ENCODE measurements at regions not wholly inside any gene's neighbourhood (a gene's known extent, or its start where the extent isn't known, plus 50 kb on each side); places are given as distances from the start of the nearest gene placed in this dataset.

- no peak for DNase-seq (ENCODE audit: low spot score)
- no peak overlapping the region for H3K27ac ChIP-seq
- no peaks in the 10 kb centered on the region for H3K9me2 ChIP-seq (replicated peaks; ENCODE audit: insufficient read depth)
- no peak for TF ChIP-seq CTCF (IDR thresholded peaks at IDR 0.05; ENCODE audit: poor library complexity)
- TF ChIP-seq EZH2phosphoT487 (IDR thresholded peaks at IDR 0.05; ENCODE audit: low read depth, severe bottlenecking, unreplicated experiment), result no peak
- no peak for TF ChIP-seq EZH2 (IDR thresholded peaks at IDR 0.05; ENCODE audit: borderline replicate concordance)
- no peak overlapping the region for H2AFZ ChIP-seq
- no peak overlapping the region for H3K4me2 ChIP-seq
- H4K20me1 ChIP-seq (ENCODE audit: insufficient read depth, poor library complexity, severe bottlenecking), result no peaks in the 10 kb centered on the region
- H3K4me1 ChIP-seq (ENCODE audit: insufficient read depth), result no peaks in the 10 kb centered on the region
- H3K27me3 ChIP-seq, result no peaks in the 10 kb centered on the region
- 80% methylated on average over 4 of the region's 4 CpGs for WGBS (ENCODE audit: low lambda C conversion rate, missing lambda C conversion rate)
- H3K4me3 ChIP-seq, result no peak overlapping the region
- H3K79me2 ChIP-seq, result no peaks in the 10 kb centered on the region
- H3K9me3 ChIP-seq (ENCODE audit: low read depth), result no peaks in the 10 kb centered on the region
- H3K36me3 ChIP-seq (replicated peaks; ENCODE audit: insufficient read depth, low read depth), result no peaks in the 10 kb centered on the region
These were observed 182.9 kb upstream of the RIOK2 start for GRCh38 chr5:97365918-97366317.

- H3K79me2 ChIP-seq, result no peaks in the 10 kb centered on the region
- H3K9me3 ChIP-seq (ENCODE audit: low read depth), result no peaks in the 10 kb centered on the region
- no peak for DNase-seq (ENCODE audit: low spot score)
- no peak overlapping the region for H2AFZ ChIP-seq
- no peaks in the 10 kb centered on the region for H3K27me3 ChIP-seq
- H4K20me1 ChIP-seq (ENCODE audit: insufficient read depth, poor library complexity, severe bottlenecking), result no peaks in the 10 kb centered on the region
- H3K4me1 ChIP-seq (ENCODE audit: insufficient read depth), result no peaks in the 10 kb centered on the region
- no peak overlapping the region for H3K4me3 ChIP-seq
- no peaks in the 10 kb centered on the region for H3K9me2 ChIP-seq (replicated peaks; ENCODE audit: insufficient read depth)
- no peak overlapping the region for H3K4me2 ChIP-seq
- no peaks in the 10 kb centered on the region for H3K36me3 ChIP-seq (replicated peaks; ENCODE audit: insufficient read depth, low read depth)
- no peak for TF ChIP-seq CTCF (IDR thresholded peaks at IDR 0.05; ENCODE audit: poor library complexity)
- TF ChIP-seq EZH2 (IDR thresholded peaks at IDR 0.05; ENCODE audit: borderline replicate concordance), result no peak
- no peak for TF ChIP-seq EZH2phosphoT487 (IDR thresholded peaks at IDR 0.05; ENCODE audit: low read depth, severe bottlenecking, unreplicated experiment)
- H3K27ac ChIP-seq, result no peak overlapping the region
These were observed 192.9 kb upstream of the RIOK2 start for GRCh38 chr5:97375959-97376358.

- no peak overlapping the region for H3K4me2 ChIP-seq
- H3K4me1 ChIP-seq (ENCODE audit: insufficient read depth), result no peaks in the 10 kb centered on the region
- WGBS (ENCODE audit: low lambda C conversion rate, missing lambda C conversion rate), result 100% methylated on average over 1 of the region's 1 CpG
- DNase-seq (ENCODE audit: low spot score), result no peak
- no peak overlapping the region for H2AFZ ChIP-seq
- H3K9me3 ChIP-seq (ENCODE audit: low read depth), result no peaks in the 10 kb centered on the region
- no peaks in the 10 kb centered on the region for H3K36me3 ChIP-seq (replicated peaks; ENCODE audit: insufficient read depth, low read depth)
- no peaks in the 10 kb centered on the region for H3K79me2 ChIP-seq
- no peaks in the 10 kb centered on the region for H3K9me2 ChIP-seq (replicated peaks; ENCODE audit: insufficient read depth)
- no peaks in the 10 kb centered on the region for H4K20me1 ChIP-seq (ENCODE audit: insufficient read depth, poor library complexity, severe bottlenecking)
- no peak overlapping the region for H3K27ac ChIP-seq
- no peak overlapping the region for H3K4me3 ChIP-seq
- H3K27me3 ChIP-seq, result no peaks in the 10 kb centered on the region
- no peak for TF ChIP-seq EZH2 (IDR thresholded peaks at IDR 0.05; ENCODE audit: borderline replicate concordance)
- no peak for TF ChIP-seq EZH2phosphoT487 (IDR thresholded peaks at IDR 0.05; ENCODE audit: low read depth, severe bottlenecking, unreplicated experiment)
- no peak for TF ChIP-seq CTCF (IDR thresholded peaks at IDR 0.05; ENCODE audit: poor library complexity)
These were observed 194.5 kb upstream of the RIOK2 start for GRCh38 chr5:97377582-97377981.

- Histone ChIP-seq H3K36me3 (replicated peaks; ENCODE audit: insufficient read depth, low read depth) (no peaks in the 10 kb centered on the region), H3K79me2 (no peaks in the 10 kb centered on the region), H3K4me2 (no peak overlapping the region), H3K4me1 (ENCODE audit: insufficient read depth) (no peaks in the 10 kb centered on the region), H3K4me3 (no peak overlapping the region), H3K9me3 (ENCODE audit: low read depth) (no peaks in the 10 kb centered on the region), H3K27me3 (no peaks in the 10 kb centered on the region), H3K27ac (no peak overlapping the region), H3K9me2 (replicated peaks; ENCODE audit: insufficient read depth) (no peaks in the 10 kb centered on the region), H2AFZ (no peak overlapping the region), H4K20me1 (ENCODE audit: insufficient read depth, poor library complexity, severe bottlenecking) (no peaks in the 10 kb centered on the region)
- WGBS (ENCODE audit: low lambda C conversion rate, missing lambda C conversion rate), result 89% methylated on average over 1 of the region's 1 CpG
- no peak for DNase-seq (ENCODE audit: low spot score)
- TF ChIP-seq EZH2phosphoT487 (IDR thresholded peaks at IDR 0.05; ENCODE audit: low read depth, severe bottlenecking, unreplicated experiment) (no peak), EZH2 (IDR thresholded peaks at IDR 0.05; ENCODE audit: borderline replicate concordance) (no peak), CTCF (IDR thresholded peaks at IDR 0.05; ENCODE audit: poor library complexity) (no peak)
These were observed 200.9 kb upstream of the RIOK2 start for GRCh38 chr5:97383996-97384395.
